Epidermal melanocyte (primary cell): ENCODE measurements at regions not wholly inside any gene's neighbourhood (a gene's known extent, or its start where the extent isn't known, plus 50 kb on each side); places are given as distances from the start of the nearest gene placed in this dataset.
"Not testable (repeated sequence)": the region's sequence is repeated elsewhere in the genome, so short reads cannot be mapped to it uniquely, and the experiment has no call there.

Experiments used
- DNase-seq: peaks from one replicate; pipeline ENCODE4 v3.0.0; 2011; ENCODE audit warnings: low spot score; ENCODE audit not compliant: insufficient read length

GRCh38 chr3:163556813-163557523, 1521.3 kb downstream of the SI start:
- no peak for DNase-seq

- DNase-seq = no peak
These were observed 1522.4 kb downstream of the SI start for GRCh38 chr3:163555918-163556317.

GRCh38 chr3:163552659-163552966, 1525.7 kb downstream of the SI start:
- no peak for DNase-seq

- DNase-seq = not testable (repeated sequence)
These were observed 1526.2 kb downstream of the SI start for GRCh38 chr3:163551915-163552658.

- no peak for DNase-seq
These were observed 1530.3 kb downstream of the SI start for GRCh38 chr3:163548015-163548414.

GRCh38 chr3:163547014-163547685, 1531.1 kb downstream of the SI start:
- no peak for DNase-seq

GRCh38 chr3:163543662-163544061, 1534.6 kb downstream of the SI start:
- DNase-seq = no peak

GRCh38 chr3:163541629-163542028, 1536.7 kb downstream of the SI start:
- DNase-seq = no peak

GRCh38 chr3:163538387-163538786, 1539.9 kb downstream of the SI start:
- DNase-seq = no peak

GRCh38 chr3:163533381-163533780, 1544.9 kb downstream of the SI start:
- no peak for DNase-seq

GRCh38 chr3:163523375-163523774, 1554.9 kb downstream of the SI start:
- no peak for DNase-seq

GRCh38 chr3:163521261-163521660, 1557.0 kb downstream of the SI start:
- no peak for DNase-seq

GRCh38 chr3:163518065-163518464, 1560.2 kb downstream of the SI start:
- no peak for DNase-seq

GRCh38 chr3:163513149-163513657, 1565.1 kb downstream of the SI start:
- no peak for DNase-seq

GRCh38 chr3:163508206-163508605, 1570.1 kb downstream of the SI start:
- no peak for DNase-seq

GRCh38 chr3:163504974-163505373, 1573.3 kb downstream of the SI start:
- DNase-seq = no peak

- DNase-seq = not testable (repeated sequence)
These were observed 1578.5 kb downstream of the SI start for GRCh38 chr3:163499736-163500219.

GRCh38 chr3:163498842-163499735, 1579.2 kb downstream of the SI start:
- not testable (repeated sequence) for DNase-seq

- no peak for DNase-seq
These were observed 1586.6 kb downstream of the SI start for GRCh38 chr3:163491714-163492113.

- DNase-seq = no peak
These were observed 1588.2 kb downstream of the SI start for GRCh38 chr3:163490119-163490518.

GRCh38 chr3:163482695-163483094, 1595.6 kb downstream of the SI start:
- DNase-seq = no peak
